ENCODE measurements at regions not wholly inside any gene's neighbourhood (a gene's known extent, or its start where the extent isn't known, plus 50 kb on each side); places are given as distances from the start of the nearest gene placed in this dataset.

GRCh38 chr2:13546131-13546530 is 829.4 kb downstream of the TRIB2 start:
- DNase-seq, result no peak

- no peak for DNase-seq
These were observed 833.8 kb downstream of the TRIB2 start for GRCh38 chr2:13550285-13551231.

- no peak for DNase-seq
These were observed 841.6 kb downstream of the TRIB2 start for GRCh38 chr2:13558368-13558767.

GRCh38 chr2:13560322-13560721 is 843.6 kb downstream of the TRIB2 start:
- DNase-seq, result no peak

GRCh38 chr2:13572466-13572865 is 855.7 kb downstream of the TRIB2 start:
- no peak for DNase-seq

- DNase-seq, result no peak
These were observed 858.1 kb downstream of the TRIB2 start for GRCh38 chr2:13574831-13575230.

GRCh38 chr2:13576406-13577036 is 859.8 kb downstream of the TRIB2 start:
- no peak for DNase-seq

GRCh38 chr2:13578547-13578946 is 861.8 kb downstream of the TRIB2 start:
- DNase-seq, result no peak

GRCh38 chr2:13581471-13581870 is 864.7 kb downstream of the TRIB2 start:
- no peak for DNase-seq

- DNase-seq, result no peak
These were observed 866.9 kb downstream of the TRIB2 start for GRCh38 chr2:13583609-13584008.

- no peak for DNase-seq
These were observed 867.3 kb downstream of the TRIB2 start for GRCh38 chr2:13584020-13584419.

GRCh38 chr2:13585732-13586131 is 869.0 kb downstream of the TRIB2 start:
- DNase-seq, result no peak

- no peak for DNase-seq
These were observed 879.5 kb downstream of the TRIB2 start for GRCh38 chr2:13596233-13596632.

- DNase-seq, result no peak
These were observed 880.4 kb downstream of the TRIB2 start for GRCh38 chr2:13597176-13597575.

GRCh38 chr2:13601506-13601905 is 884.8 kb downstream of the TRIB2 start:
- no peak for DNase-seq

GRCh38 chr2:13604951-13605661 is 888.4 kb downstream of the TRIB2 start:
- DNase-seq, result no peak

- DNase-seq, result no peak
These were observed 890.4 kb downstream of the TRIB2 start for GRCh38 chr2:13607139-13607538.

- no peak for DNase-seq
These were observed 895.2 kb downstream of the TRIB2 start for GRCh38 chr2:13611939-13612338.

GRCh38 chr2:13616059-13616458 is 899.3 kb downstream of the TRIB2 start:
- no peak for DNase-seq

- no peak for DNase-seq
These were observed 899.9 kb downstream of the TRIB2 start for GRCh38 chr2:13616616-13617015.

- DNase-seq, result no peak
These were observed 911.4 kb downstream of the TRIB2 start for GRCh38 chr2:13628122-13628521.

- DNase-seq, result no peak
These were observed 921.4 kb downstream of the TRIB2 start for GRCh38 chr2:13638181-13638580.

- no peak for DNase-seq
These were observed 933.2 kb downstream of the TRIB2 start for GRCh38 chr2:13649918-13650317.

Measured in CD4-positive, alpha-beta T cell treated with Interleukin-6 for 4 hours (primary cell).